HG02884 (cell line): ENCODE measurements at regions not wholly inside any gene's neighbourhood (a gene's known extent, or its start where the extent isn't known, plus 50 kb on each side); places are given as distances from the start of the nearest gene placed in this dataset.
"Not testable (repeated sequence)": the region's sequence is repeated elsewhere in the genome, so short reads cannot be mapped to it uniquely, and the experiment has no call there.

Experiments used
- ATAC-seq: cut with Tn5 transposase; IDR thresholded peaks from one replicate; pipeline ENCODE4 v1.9.1; 2021; ENCODE audit warnings: mild to moderate bottlenecking, moderate library complexity; ENCODE audit not compliant: unreplicated experiment

DNA sequence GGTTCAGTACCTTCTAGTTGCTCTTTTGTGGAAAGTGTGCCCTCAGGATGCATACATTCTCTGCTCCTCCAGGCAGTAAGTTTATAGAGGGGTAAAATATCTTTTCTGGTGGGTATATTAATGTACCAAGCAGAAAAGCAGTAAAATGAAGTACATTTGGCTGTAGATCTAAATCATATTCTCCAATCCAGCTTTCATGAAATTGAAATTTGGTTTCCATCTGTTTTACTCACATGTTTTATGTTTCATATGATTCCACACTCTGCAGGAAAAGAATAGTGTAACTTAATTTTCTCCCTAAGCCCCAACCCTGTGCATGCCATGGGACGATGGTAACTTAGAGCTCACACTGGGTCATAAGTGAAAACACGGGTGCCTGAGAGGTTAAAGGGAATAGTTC, 172.3 kb downstream of the AKAIN1 start:
- no peak for ATAC-seq

DNA sequence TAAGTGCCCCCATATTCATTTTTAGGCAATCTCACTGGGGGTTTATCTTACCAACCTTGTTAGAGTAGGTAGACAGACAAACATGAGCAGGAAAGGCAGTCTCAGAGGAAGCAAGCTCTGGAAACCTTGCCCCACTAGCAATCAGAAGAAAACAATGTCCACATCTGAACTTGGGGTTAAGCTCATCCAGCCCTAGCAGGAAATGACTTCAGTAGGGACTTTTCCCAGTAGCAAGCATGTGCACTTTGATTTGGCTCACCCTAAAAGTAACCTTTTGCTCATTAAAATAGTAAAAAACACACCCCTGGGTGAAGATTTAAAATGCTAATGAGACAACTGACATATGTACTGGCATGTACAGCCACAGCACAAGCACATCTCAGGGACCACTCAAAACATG, 175.5 kb downstream of the AKAIN1 start:
- no peak for ATAC-seq

DNA sequence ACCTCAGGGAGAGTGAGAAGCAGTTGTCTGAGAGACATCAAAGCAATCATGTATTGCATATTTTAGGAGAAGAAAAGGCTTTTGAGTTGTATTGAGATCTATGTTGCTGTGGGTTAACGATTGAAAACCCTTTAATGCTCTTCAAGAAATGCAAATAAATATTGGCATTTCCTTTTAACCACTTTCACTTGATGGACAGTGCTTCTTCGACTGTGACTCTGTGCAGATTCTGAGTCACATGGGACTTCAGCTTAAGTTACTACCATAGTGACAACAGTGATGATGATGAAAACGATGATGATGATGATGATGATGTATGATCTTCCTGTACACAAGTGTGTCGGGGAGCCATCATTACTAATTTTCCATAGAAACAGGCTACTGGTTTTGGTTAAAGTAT, 181.8 kb downstream of the AKAIN1 start:
- ATAC-seq, result no peak

DNA sequence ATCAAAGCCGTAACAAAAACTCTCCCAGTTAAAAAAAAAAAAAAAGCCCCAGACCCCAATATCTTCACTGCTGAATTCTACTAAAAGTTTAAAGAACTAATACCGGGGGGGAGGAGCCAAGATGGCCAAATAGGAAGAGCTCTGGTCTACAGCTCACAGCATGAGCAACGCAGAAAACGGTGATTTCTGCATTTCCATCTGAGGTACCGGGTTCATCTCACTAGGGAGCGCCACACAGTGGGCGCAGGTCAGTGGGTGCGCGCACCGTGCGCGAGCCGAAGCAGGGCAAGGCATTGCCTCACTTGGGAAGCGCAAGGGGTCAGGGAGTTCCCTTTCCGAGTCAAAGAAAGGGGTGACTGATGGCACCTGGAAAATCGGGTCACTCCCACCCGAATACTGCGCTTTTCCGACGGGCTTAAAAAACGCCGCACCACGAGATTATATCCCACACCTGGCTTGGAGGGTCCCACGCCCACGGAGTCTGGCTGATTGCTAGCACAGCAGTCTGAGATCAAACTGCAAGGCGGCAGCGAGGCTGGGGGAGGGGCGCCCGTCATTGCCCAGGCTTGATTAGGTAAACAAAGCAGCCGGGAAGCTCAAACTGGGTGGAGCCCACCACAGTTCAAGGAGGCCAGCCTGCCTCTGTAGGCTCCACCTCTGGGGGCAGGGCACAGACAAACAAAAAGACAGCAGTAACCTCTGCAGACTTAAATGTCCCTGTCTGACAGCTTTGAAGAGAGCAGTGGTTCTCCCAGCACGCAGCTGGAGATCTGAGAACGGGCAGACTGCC, 192.8 kb downstream of the AKAIN1 start:
- ATAC-seq, result not testable (repeated sequence)

DNA sequence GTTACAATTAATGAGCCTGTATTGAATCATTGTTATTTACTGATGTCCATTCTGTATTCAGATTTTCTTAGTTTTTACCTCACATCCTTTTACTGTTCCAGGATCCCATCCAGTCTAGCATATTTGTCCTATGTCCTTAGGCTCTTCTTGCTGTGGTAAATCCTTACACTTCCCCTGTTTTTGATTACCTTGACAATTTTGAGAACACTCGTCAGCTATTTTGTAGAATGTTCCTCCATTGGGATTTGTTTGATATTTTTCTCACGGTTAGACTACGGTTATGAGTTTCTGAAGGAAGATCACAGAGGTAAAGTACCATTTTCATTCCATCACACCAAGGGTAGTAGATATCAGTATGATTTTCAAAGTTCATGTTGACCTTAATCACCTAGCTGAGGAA, 202.3 kb downstream of the AKAIN1 start:
- no peak for ATAC-seq

DNA sequence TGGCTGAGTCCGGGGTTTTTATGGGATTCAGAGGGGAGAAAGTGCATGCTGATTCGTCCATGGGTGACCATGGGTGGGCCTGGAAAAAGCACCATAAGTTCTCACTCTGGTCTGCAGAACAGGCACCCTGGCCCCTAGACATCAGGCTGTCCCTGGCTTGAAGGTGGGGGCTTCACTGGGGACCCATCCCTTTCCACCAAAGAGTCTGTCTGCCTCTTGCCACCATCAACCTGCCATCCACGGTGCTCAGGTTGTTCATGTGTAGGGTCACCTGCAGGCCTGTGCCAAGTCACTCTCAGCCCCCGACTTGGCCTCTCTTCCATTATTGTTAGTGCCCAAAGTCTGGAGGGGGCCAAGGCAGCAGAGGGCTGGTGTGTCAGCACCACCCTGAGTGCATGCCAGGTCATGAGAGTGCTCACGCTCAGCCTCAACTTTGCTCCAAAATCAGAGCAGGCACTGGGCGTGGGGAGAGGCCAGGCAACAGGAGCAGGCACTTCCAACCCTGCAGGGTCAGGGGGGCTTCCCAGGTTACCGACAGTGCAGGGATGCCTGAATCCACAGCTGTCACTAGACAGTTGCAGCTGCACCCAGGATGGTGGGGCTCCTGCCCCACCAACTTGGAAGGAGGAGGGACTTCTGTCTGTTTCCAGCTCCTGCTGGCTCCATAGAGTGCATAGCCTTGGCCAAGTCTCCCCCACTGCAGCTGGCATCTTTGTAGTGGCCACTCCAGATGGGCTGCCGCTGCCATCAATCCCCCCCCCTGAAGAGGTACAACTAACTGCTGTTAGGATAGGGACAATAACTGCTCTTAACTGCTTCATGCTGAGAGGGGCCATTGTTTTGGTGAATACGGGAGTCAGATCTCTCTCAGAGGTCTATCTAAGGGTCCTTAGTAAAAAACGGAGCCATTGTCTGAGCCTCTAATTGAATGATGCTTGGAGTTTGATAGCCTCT, 209.3 kb downstream of the AKAIN1 start:
- no peak for ATAC-seq

DNA sequence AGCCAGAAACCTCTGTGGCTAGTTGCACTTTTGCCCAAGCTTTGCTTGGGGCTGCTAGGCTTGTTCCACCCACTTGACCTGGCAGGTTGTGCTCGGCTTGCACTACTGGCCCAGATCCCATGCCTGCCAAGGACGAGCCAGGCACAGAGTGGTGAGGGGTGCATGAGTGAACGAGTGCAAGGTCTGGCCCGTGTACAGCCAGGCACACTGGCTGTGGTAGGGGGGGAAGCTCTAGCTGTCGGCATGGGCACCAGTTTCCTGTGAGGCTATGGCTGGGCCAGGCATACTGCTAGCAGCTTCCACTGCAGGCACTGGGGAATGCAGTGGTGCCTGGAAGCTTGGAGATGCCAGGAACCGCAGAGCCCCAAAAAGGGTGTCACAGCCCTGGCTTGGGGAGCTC, 210.4 kb downstream of the AKAIN1 start:
- ATAC-seq, result no peak

DNA sequence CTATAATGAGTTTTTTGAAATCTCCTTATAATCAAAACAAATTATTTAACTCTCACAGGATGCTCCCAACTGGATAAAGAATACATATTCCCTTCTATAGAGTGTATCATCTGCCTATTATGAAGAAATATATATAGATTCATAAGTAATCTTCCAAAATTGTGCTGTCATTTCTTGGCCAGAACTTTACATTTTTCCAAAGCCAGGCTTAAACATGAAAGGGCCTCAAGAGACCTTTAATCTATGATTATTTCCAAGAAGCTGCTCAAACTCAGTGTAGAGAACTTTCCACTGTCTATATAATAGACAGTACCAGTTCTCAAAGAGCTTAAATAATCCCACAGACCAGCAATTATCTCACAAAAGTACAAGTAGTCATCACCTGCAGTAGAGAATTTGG, 211.0 kb downstream of the AKAIN1 start:
- ATAC-seq, result no peak

DNA sequence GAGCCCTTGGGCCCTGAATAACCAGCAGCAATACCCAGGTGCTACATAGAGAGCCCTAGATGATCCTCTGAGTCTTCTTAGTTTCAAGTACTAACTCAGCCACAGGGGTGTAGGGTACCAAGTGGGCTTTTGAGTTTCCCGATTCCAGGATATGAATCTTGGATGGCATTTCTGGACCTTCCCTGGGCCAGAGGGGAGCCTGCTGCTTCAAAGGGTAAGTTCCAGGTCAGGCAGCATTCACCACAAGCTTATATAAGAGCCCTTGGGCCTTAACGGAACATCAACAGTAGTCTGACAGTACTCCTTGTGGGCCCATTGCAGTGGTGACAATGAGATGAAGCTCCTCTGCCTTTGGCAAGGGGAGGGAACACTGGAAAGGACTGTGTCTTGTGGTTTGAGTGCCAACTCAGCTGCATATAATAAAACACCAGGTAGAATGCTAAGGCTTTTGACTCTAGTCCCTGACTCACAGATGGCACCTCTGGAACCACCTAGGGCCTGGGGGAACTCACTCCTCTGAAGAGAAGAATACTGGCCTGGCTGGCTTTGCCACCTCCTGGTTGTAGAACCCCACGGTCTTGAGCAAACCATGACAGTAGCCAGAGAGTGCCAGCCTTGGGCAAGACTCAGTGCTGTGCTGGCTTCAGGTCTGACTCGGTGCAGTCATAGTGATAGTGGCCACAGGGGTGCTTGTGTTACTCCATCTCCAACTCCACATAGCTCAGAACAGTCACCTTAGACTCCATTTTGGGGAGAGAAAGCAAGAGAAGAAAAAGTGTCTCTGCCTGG, 235.7 kb downstream of the AKAIN1 start:
- ATAC-seq, result no peak

DNA sequence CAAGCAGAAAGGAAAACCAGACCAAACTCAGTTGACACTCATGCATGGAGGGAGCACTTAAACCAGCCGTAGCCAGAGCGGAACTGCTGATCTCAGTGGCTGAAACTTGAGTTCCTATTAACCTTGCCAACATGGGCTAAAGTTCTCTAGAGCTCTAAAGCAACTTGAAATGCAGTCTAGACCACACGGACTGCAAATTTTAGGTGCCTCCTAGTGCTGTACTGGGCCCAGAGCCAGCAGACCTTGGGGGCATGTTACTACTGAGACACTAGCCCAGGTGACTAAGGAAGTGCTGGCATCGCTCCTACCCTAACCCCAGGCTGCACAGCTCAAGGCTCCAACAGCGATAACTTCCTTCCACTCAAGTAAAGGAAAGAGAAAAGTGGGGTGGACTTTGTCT, 236.5 kb downstream of the AKAIN1 start:
- ATAC-seq, result no peak

DNA sequence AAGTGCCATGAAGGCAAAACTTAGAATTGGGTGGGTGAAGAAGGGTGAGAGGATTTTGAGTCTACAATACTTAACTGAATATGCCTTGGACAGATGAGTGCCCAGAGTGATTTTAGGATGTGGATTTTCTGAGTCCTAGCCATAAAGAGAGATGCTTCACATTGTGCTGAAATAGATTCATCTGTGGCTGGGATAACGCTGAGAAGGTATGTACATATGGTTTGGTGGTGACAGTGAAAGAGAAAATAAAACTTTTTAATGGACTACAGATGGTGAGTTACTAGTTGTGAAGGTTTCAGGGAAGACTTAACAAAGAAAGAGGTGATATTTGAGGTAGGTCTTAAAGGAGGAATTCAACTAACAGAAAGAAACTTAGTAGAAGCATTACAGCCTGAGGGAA, 265.8 kb downstream of the AKAIN1 start:
- no peak for ATAC-seq

DNA sequence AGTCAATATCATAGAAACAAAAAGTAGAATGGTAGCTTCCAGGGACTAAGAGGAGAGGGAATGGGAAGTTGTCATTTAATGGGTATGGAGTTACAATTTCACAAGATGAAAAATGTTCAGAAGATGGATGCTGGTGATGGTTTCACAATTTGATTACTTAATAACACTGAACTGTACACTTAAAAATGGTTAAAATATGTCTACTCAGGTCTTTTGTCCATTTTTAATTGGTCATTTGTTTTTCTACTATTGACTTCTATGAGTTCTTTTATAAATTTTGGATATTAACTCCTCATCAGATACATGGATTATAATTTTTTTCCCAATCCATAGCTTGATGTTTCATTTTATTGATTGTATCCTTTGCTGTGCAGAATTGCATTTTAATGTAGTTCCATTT, 275.5 kb downstream of the AKAIN1 start:
- ATAC-seq, result no peak

DNA sequence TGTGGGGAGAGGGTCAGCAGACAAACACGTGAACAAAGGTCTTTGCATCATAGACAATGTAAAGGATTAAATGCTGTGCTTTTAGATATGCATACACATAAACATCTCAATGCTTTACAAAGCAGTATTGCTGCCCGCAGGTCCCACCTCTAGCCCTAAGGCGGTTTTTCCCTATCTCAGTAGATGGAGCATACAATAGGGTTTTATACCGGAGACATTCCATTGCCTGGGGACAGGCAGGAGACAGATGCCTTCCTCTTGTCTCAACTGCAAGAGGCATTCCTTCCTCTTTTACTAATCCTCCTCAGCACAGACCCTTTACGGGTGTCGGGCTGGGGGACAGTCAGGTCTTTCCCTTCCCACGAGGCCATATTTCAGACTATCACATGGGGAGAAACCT, 279.5 kb downstream of the AKAIN1 start:
- ATAC-seq, result not testable (repeated sequence)

DNA sequence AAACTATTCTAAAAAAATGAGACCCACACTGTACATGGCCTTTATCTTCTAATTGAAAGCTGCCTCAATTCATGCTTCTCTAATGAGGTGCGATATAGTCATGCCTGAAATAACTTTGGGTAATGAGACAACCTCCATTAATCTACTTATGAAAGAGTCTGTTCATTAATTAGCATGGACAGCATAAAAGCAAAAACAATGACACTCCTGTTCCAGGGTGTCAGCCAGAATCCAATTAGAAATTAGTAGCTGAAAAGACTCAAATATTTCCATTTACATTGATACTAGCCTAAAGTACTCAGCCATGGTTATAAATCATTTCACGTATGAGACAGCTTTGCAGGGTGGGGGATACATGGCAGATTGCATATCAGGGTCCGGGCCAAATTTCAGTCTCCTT, 288.7 kb downstream of the AKAIN1 start:
- no peak for ATAC-seq

DNA sequence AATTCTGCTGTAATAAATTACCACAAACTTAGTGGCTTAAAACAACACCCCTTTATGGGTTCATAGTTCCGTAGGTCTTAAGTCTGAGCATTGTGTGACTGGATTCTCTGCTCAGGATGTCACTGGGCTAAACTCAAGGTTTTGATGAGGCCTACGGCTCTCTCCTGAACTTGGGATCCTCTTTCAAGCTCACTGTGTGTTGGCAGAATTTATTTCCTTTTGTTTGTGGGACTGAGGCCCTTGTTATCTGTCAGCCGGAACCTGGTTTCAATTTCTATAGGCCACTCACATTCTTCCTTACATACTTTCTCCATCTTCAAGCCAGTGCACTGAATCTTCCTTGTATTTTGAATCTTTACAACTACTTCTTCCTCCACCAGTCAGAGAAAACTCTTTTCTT, 290.2 kb downstream of the AKAIN1 start:
- no peak for ATAC-seq

DNA sequence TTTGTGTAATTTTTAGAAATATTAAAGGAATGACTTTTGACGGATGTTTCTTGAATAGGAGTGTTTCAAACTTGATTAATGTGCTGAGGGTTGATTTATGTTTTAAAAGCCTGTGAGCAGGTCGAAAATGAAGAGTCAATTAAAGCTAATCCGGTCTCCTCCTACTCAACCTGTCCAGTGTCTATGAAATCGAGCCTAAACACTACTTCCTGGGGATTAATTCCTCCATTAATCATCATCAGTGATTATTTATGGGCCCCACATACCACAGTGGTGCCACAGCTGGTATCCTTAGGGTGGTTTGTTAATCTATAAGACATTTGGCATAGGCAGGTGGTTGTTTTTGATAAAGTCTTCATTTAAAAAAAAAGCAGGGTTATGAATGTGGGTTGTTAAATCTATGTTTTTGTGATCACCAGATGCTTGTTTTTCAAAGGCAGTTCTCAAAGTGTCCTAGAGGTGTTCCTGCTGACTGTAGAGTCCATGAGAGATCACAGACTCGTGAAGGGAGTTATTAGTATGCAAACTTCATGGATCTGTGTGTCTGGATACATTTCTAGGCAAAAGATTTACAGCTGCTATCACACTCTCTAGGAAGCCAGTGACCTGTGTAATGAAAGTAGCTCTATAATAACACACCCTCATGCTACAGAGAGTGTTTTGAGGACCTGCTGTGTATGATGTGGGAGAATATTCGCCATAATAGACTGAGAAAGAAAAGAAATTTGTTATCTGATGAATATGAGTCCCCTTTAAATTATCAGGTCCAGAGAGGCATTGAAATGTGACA, 308.6 kb downstream of the AKAIN1 start:
- no peak for ATAC-seq

DNA sequence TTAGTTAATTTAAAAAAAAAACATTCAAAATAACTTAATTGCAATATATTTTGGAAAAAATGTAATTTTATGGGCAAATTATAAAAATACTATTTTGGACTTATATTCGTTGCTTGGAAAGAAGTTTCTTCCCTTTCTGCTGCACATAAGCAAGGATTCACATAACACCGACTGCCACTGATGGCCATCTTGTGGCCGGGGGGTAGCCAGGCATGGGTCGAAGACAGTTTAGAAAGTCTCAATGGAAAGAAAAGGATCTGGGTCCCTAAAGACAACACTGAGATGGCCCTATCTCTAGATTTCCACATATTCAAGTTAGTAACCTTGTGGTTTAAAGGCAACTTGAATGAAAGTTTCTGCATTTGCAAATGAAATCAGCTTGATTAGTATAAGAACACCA, 318.6 kb downstream of the AKAIN1 start:
- ATAC-seq, result no peak

DNA sequence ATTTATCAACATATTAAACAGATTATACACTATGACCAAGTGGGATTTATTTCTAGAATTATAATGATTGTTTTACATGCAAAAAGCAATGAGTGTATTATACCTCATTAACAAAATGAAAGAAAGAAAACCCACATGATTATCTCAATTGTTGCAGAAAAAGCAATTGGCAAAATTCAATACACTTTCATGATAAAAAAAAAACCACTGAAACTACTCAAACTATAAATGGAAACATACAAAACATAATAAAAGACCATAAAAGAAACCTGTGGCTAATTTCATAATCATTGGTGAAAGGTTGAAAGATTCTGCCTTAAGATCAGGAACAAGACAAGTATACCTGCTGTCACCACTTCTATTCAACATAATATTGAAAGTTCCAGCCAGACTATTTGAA, 325.9 kb downstream of the AKAIN1 start:
- ATAC-seq, result no peak

DNA sequence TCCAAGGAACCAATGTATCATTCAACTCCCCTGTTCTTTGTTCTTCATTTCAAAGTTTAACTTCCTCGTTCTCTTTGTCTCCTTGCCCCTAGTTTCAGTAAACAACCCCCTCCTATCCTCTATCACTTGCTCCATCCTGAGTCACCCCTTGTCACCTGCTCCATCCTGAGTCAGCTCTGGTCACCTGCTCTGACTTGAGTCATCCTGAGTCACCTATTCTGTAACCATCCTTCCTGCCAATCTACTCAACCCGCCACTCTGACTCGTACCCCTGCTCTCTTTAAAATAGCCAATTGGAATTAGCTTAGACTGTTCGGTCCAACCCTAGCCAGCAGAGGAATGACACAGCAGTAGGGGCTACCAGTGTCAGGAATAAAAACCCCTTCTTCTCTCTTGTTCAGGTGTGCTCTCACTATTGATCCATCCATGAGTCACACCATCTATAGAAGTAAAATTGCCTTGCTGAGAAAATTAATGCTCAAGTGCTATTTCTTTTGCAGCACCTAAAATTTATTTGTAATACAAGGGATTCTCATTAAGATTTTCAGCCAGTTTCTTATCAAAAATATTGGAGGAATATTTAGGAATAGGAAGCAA, 326.8 kb downstream of the AKAIN1 start:
- no peak for ATAC-seq

DNA sequence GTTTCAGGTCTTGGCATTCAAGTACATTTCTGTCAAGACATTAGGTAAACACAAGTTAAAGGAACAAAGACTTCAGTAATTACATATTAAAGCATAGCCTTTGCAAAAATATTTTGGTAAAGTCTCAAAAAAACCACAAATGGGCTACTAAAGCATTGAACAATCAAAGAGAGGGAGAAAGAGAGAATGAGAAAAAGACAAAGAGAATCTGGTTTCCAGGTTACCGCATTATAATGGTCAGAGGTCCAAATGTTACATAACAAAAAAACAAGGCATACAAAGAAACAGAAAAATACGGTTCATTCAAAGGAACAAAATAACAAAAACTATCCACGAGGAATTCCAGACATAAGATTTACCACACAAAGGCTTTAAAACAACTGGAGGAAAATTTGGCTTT, 327.9 kb downstream of the AKAIN1 start:
- no peak for ATAC-seq
